H1 (cell line): ENCODE measurements at regions not wholly inside any gene's neighbourhood (a gene's known extent, or its start where the extent isn't known, plus 50 kb on each side); places are given as distances from the start of the nearest gene placed in this dataset.

Experiments
- CTBP2 ChIP-seq: IDR thresholded peaks from 2 replicates; pipeline ENCODE4 v1.7.0; 2011; ENCODE audit warnings: borderline replicate concordance, mild to moderate bottlenecking, moderate library complexity, mixed read lengths, low read length; ENCODE audit not compliant: insufficient read depth, insufficient read length
- EZH2 ChIP-seq: fragments of 200-600 bp; sonication (generic); IDR thresholded peaks from 2 replicates; pipeline ENCODE4 v1.7.1; 2012; ENCODE audit warnings: low read depth, mild to moderate bottlenecking, moderate library complexity, low read length, inconsistent platforms; ENCODE audit not compliant: severe bottlenecking
- KDM5A ChIP-seq: fragments of 200-600 bp; IDR thresholded peaks from 2 replicates; pipeline ENCODE4 v1.7.1; 2012; ENCODE audit warnings: mild to moderate bottlenecking, low read length, inconsistent platforms, mixed read lengths
- SAP30 ChIP-seq: fragments of 300-600 bp; sonication (generic); IDR thresholded peaks from 2 replicates; pipeline ENCODE4 v1.7.1; 2012; ENCODE audit warnings: low read length, moderate library complexity, mild to moderate bottlenecking, inconsistent platforms; ENCODE audit not compliant: insufficient read depth, insufficient replicate concordance
- TAF7 ChIP-seq: optimal IDR thresholded peaks from 2 replicates; pipeline ENCODE3; 2011; ENCODE audit warnings: low read depth, mild to moderate bottlenecking, inconsistent platforms, low read length, moderate library complexity, borderline replicate concordance

GRCh38 chr2:85949280-85949679, 60.5 kb upstream of the ST3GAL5 start (continued):
- TF ChIP-seq SAP30, result no peak
- no peak for TF ChIP-seq CTBP2
- no peak for TF ChIP-seq EZH2
- TF ChIP-seq KDM5A, result no peak
- TF ChIP-seq TAF7, result no peak
